NCI-H146 treated with DMSO at 0.1 percent for 48 hours (cell line): ENCODE measurements at regions not wholly inside any gene's neighbourhood (a gene's known extent, or its start where the extent isn't known, plus 50 kb on each side); places are given as distances from the start of the nearest gene placed in this dataset.
"Not testable (repeated sequence)": the region's sequence is repeated elsewhere in the genome, so short reads cannot be mapped to it uniquely, and the experiment has no call there.

Experiments used
- DNase-seq: peaks from one replicate; lab custom pipeline; 2025; ENCODE audit not compliant: unreplicated experiment; lab: John Stamatoyannopoulos, UW

GRCh38 chr14:99009871-99010270, 262.1 kb downstream of the BCL11B start:
- DNase-seq, result no peak

- DNase-seq, result no peak
Measured at GRCh38 chr14:99011385-99011784, 260.6 kb downstream of the BCL11B start.

GRCh38 chr14:99012703-99013102, 259.3 kb downstream of the BCL11B start:
- no peak for DNase-seq

GRCh38 chr14:99015833-99016232, 256.2 kb downstream of the BCL11B start:
- DNase-seq, result no peak

GRCh38 chr14:99023371-99023770, 248.6 kb downstream of the BCL11B start:
- no peak for DNase-seq

GRCh38 chr14:99024926-99025325, 247.1 kb downstream of the BCL11B start:
- no peak for DNase-seq

- DNase-seq, result no peak
Measured at GRCh38 chr14:99025418-99025817, 246.6 kb downstream of the BCL11B start.

- no peak for DNase-seq
Measured at GRCh38 chr14:99026471-99026870, 245.5 kb downstream of the BCL11B start.

GRCh38 chr14:99028041-99028440, 244.0 kb downstream of the BCL11B start:
- DNase-seq, result no peak

GRCh38 chr14:99028521-99028920, 243.5 kb downstream of the BCL11B start:
- no peak for DNase-seq

- DNase-seq, result no peak
Measured at GRCh38 chr14:99029145-99029915, 242.7 kb downstream of the BCL11B start.

- no peak for DNase-seq
Measured at GRCh38 chr14:99029916-99030305, 242.1 kb downstream of the BCL11B start.

GRCh38 chr14:99030454-99030853, 241.5 kb downstream of the BCL11B start:
- no peak for DNase-seq

GRCh38 chr14:99032759-99033158, 239.2 kb downstream of the BCL11B start:
- DNase-seq, result no peak

- DNase-seq, result no peak
Measured at GRCh38 chr14:99033951-99034350, 238.0 kb downstream of the BCL11B start.

- DNase-seq, result no peak
Measured at GRCh38 chr14:99034711-99035171, 237.3 kb downstream of the BCL11B start.

GRCh38 chr14:99035268-99035667, 236.7 kb downstream of the BCL11B start:
- no peak for DNase-seq

GRCh38 chr14:99035712-99036610, 236.0 kb downstream of the BCL11B start:
- no peak for DNase-seq

GRCh38 chr14:99036611-99037293, 235.2 kb downstream of the BCL11B start:
- DNase-seq, result no peak

- not testable (repeated sequence) for DNase-seq
Measured at GRCh38 chr14:99037326-99037725, 234.7 kb downstream of the BCL11B start.

- no peak for DNase-seq
Measured at GRCh38 chr14:99037777-99038430, 234.1 kb downstream of the BCL11B start.
